Progenitor cell of endocrine pancreas (in vitro differentiated cells): ENCODE measurements at regions not wholly inside any gene's neighbourhood (a gene's known extent, or its start where the extent isn't known, plus 50 kb on each side); places are given as distances from the start of the nearest gene placed in this dataset.

Experiments used
- DNase-seq: peaks from one replicate; pipeline ENCODE4 v3.0.0; 2021; ENCODE audit warnings: low spot score; ENCODE audit not compliant: unreplicated experiment
- H3K27ac Mint-ChIP-seq: 2 replicates; pipeline ENCODE4 v1.8.0; 2021; ENCODE audit warnings: mild to moderate bottlenecking, moderate library complexity, mixed read lengths
- H3K27me3 Mint-ChIP-seq: 2 replicates; pipeline ENCODE4 v1.8.0; 2021; ENCODE audit warnings: mixed read lengths
- H3K36me3 Mint-ChIP-seq: 2 replicates; pipeline ENCODE4 v1.8.0; 2022; ENCODE audit warnings: mixed read lengths; ENCODE audit not compliant: insufficient read depth
- H3K4me1 Mint-ChIP-seq: 2 replicates; pipeline ENCODE4 v1.8.0; 2021; ENCODE audit warnings: low read depth, mixed read lengths
- H3K4me3 Mint-ChIP-seq: 2 replicates; pipeline ENCODE4 v1.8.0; 2021; ENCODE audit warnings: low read depth, mild to moderate bottlenecking, moderate library complexity, mixed read lengths
- H3K9me3 Mint-ChIP-seq: 2 replicates; pipeline ENCODE4 v1.8.0; 2021; ENCODE audit warnings: low read depth, mixed read lengths
- CTCF ChIP-seq: fragments of 200-600 bp; sonication (generic); IDR thresholded peaks from one replicate; pipeline ENCODE4 v1.5.0; 2021; ENCODE audit warnings: antibody characterized with exemption, mild to moderate bottlenecking; ENCODE audit not compliant: unreplicated experiment

- no peak overlapping the region for H3K27ac Mint-ChIP-seq
Measured at GRCh38 chr4:22315628-22316027, 200.2 kb downstream of the ADGRA3 start.

GRCh38 chr4:22313976-22314375 is 201.9 kb downstream of the ADGRA3 start:
- no peaks in the 10 kb centered on the region for H3K4me1 Mint-ChIP-seq
- no peaks in the 10 kb centered on the region for H3K36me3 Mint-ChIP-seq

More at GRCh38 chr4:22315628-22316027, 200.2 kb downstream of the ADGRA3 start:
- no peak for DNase-seq
- no peaks in the 10 kb centered on the region for H3K4me1 Mint-ChIP-seq
- no peaks in the 10 kb centered on the region for H3K36me3 Mint-ChIP-seq
- no peaks in the 10 kb centered on the region for H3K27me3 Mint-ChIP-seq
- no peak for TF ChIP-seq CTCF
- H3K9me3 Mint-ChIP-seq, result no peaks in the 10 kb centered on the region
- H3K4me3 Mint-ChIP-seq, result no peak overlapping the region

GRCh38 chr4:22312113-22312512 is 203.8 kb downstream of the ADGRA3 start:
- no peaks in the 10 kb centered on the region for H3K36me3 Mint-ChIP-seq
- H3K4me3 Mint-ChIP-seq, result no peak overlapping the region
- no peaks in the 10 kb centered on the region for H3K4me1 Mint-ChIP-seq
- no peak overlapping the region for H3K27ac Mint-ChIP-seq
- no peak for DNase-seq
- no peak for TF ChIP-seq CTCF
- no peaks in the 10 kb centered on the region for H3K9me3 Mint-ChIP-seq
- H3K27me3 Mint-ChIP-seq, result no peaks in the 10 kb centered on the region

More at GRCh38 chr4:22313976-22314375, 201.9 kb downstream of the ADGRA3 start:
- no peak for DNase-seq
- Mint-ChIP-seq H3K27ac (no peak overlapping the region), H3K4me3 (no peak overlapping the region), H3K9me3 (no peaks in the 10 kb centered on the region), H3K27me3 (no peaks in the 10 kb centered on the region)
- no peak for TF ChIP-seq CTCF

GRCh38 chr4:22301253-22301652 is 214.6 kb downstream of the ADGRA3 start:
- no peak for DNase-seq
- Mint-ChIP-seq H3K4me3 (no peak overlapping the region), H3K36me3 (peaks cover 5% of the 10 kb centered on the region), H3K4me1 (peaks cover 6% of the 10 kb centered on the region), H3K27ac (no peak overlapping the region), H3K27me3 (no peaks in the 10 kb centered on the region), H3K9me3 (peaks cover 14% of the 10 kb centered on the region)
- no peak for TF ChIP-seq CTCF

GRCh38 chr4:22299678-22300077 is 216.2 kb downstream of the ADGRA3 start:
- Mint-ChIP-seq H3K27me3 (no peaks in the 10 kb centered on the region), H3K4me1 (peaks cover 6% of the 10 kb centered on the region), H3K27ac (no peak overlapping the region), H3K4me3 (no peak overlapping the region), H3K36me3 (peaks cover 4% of the 10 kb centered on the region), H3K9me3 (peaks cover 18% of the 10 kb centered on the region)
- no peak for TF ChIP-seq CTCF
- DNase-seq, result no peak
